Adrenal gland (tissue), 5 donors: ENCODE measurements at regions not wholly inside any gene's neighbourhood (a gene's known extent, or its start where the extent isn't known, plus 50 kb on each side); places are given as distances from the start of the nearest gene placed in this dataset.

Experiments
- CTCF ChIP-seq, 6 experiments: fragments of 450-650 bp in 4 of 6; fragments of 200-600 bp in 2 of 6; sonication (generic) in 1 of 6; IDR thresholded peaks; 1 replicate in 5 of 6; 2 replicates in 1 of 6; pipeline versions ENCODE4 v1.5.1 to v1.8.0; 2016 to 2021; ENCODE audit warnings: antibody characterized with exemption in 6 of 6, mild to moderate bottlenecking in 2 of 6, moderate library complexity in 1 of 6
- POLR2A ChIP-seq, 2 donors: fragments of 450-650 bp; IDR thresholded peaks; one replicate each; pipeline ENCODE4 v1.6.1; 2017; ENCODE audit warnings: antibody characterized with exemption in 2 of 2, mild to moderate bottlenecking in 2 of 2, moderate library complexity in 1 of 2
- donor health status: DM: no; HTN: no; CAD: no.

GRCh38 chr9:107404736-107405135 is 84.8 kb downstream of the KLF4 start:
- TF ChIP-seq CTCF (IDR thresholded peaks at IDR 0.05) (no peak), POLR2A (IDR thresholded peaks at IDR 0.05) (no peak)
